ENCODE measurements at regions not wholly inside any gene's neighbourhood (a gene's known extent, or its start where the extent isn't known, plus 50 kb on each side); places are given as distances from the start of the nearest gene placed in this dataset.

DNA sequence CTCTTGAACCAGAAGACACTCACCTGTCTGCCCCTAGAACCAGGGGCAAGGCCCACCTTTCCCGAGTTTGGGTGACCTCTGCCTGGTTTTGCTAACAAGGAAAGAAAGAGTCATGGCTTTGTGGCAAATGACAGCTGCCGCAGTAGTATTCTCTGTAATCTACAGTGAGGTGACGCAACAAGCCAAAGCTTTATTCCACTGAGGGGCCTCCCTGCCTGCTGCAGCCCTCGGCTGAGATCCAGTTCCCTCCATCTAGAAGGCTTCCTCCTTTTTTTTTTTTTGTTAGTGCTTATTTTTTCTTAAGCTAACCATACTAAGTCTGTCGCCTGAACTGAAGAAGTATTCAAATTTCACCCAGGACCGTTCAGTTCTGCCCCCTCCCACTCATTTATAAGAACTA is 142.3 kb upstream of the TMCC3 start:
- Histone ChIP-seq H3K4me2 (ENCODE audit: low read length) (no peak overlapping the region), H3F3A (ENCODE audit: insufficient read depth, low read length) (no peaks in the 10 kb centered on the region), H3K79me2 (ENCODE audit: insufficient read depth, low read length) (no peaks in the 10 kb centered on the region), H3K27ac (ENCODE audit: low read depth, low read length, poor library complexity, severe bottlenecking) (no peak overlapping the region), H3K9me2 (ENCODE audit: low read depth, low read length) (no peaks in the 10 kb centered on the region), H2AFZ (ENCODE audit: low read length) (no peak overlapping the region), H3K9me3 (ENCODE audit: low read length) (no peaks in the 10 kb centered on the region), H3K36me3 (ENCODE audit: insufficient read depth, low read length) (no peaks in the 10 kb centered on the region), H4K20me1 (ENCODE audit: insufficient read depth, low read length) (no peaks in the 10 kb centered on the region), H3K4me3 (ENCODE audit: low read depth, low read length, poor library complexity, severe bottlenecking) (no peak overlapping the region), H3K27me3 (ENCODE audit: insufficient read depth, low read length) (0 out of 2 replicates have a peak, but pooled peaks cover 5% of the 10 kb centered on the region), H3K9ac (ENCODE audit: low read length) (no peak overlapping the region), H3K4me1 (ENCODE audit: insufficient read depth, low read length, severe bottlenecking) (no peaks in the 10 kb centered on the region)
- TF ChIP-seq EZH2 (IDR thresholded peaks at IDR 0.05; ENCODE audit: borderline replicate concordance, low read length) = no peak
- TF ChIP-seq, protein P1, sequence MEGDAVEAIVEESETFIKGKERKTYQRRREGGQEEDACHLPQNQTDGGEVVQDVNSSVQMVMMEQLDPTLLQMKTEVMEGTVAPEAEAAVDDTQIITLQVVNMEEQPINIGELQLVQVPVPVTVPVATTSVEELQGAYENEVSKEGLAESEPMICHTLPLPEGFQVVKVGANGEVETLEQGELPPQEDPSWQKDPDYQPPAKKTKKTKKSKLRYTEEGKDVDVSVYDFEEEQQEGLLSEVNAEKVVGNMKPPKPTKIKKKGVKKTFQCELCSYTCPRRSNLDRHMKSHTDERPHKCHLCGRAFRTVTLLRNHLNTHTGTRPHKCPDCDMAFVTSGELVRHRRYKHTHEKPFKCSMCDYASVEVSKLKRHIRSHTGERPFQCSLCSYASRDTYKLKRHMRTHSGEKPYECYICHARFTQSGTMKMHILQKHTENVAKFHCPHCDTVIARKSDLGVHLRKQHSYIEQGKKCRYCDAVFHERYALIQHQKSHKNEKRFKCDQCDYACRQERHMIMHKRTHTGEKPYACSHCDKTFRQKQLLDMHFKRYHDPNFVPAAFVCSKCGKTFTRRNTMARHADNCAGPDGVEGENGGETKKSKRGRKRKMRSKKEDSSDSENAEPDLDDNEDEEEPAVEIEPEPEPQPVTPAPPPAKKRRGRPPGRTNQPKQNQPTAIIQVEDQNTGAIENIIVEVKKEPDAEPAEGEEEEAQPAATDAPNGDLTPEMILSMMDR (IDR thresholded peaks at IDR 0.05; ENCODE audit: low read length) = no peak

DNA sequence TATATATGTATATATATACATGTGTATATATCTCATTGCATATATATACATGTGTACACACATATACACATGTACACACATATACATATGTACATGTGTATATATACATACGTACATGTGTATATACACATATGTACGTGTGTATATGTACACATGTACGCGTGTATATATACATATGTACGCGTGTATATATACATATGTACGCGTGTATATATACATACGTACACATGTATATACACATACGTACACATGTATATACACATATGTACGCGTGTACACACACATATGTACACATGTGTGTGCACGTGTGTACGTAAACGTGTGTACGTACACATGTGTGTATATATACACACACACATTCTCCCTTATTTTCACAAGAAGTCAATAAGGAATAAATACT is 141.6 kb upstream of the TMCC3 start:
- no peaks in the 10 kb centered on the region for H3F3A ChIP-seq (ENCODE audit: insufficient read depth, low read length)
- TF ChIP-seq, protein P1 (IDR thresholded peaks at IDR 0.05; ENCODE audit: low read length) = no peak
- no peak for TF ChIP-seq EZH2 (IDR thresholded peaks at IDR 0.05; ENCODE audit: borderline replicate concordance, low read length)
- H3K9me3 ChIP-seq (ENCODE audit: low read length) = no peaks in the 10 kb centered on the region
- 0 out of 2 replicates have a peak, but pooled peaks cover 5% of the 10 kb centered on the region for H3K27me3 ChIP-seq (ENCODE audit: insufficient read depth, low read length)
- no peaks in the 10 kb centered on the region for H3K4me1 ChIP-seq (ENCODE audit: insufficient read depth, low read length, severe bottlenecking)
- no peaks in the 10 kb centered on the region for H3K36me3 ChIP-seq (ENCODE audit: insufficient read depth, low read length)
- no peak overlapping the region for H3K4me3 ChIP-seq (ENCODE audit: low read depth, low read length, poor library complexity, severe bottlenecking)
- no peak overlapping the region for H3K9ac ChIP-seq (ENCODE audit: low read length)
- no peak overlapping the region for H3K27ac ChIP-seq (ENCODE audit: low read depth, low read length, poor library complexity, severe bottlenecking)
- no peaks in the 10 kb centered on the region for H4K20me1 ChIP-seq (ENCODE audit: insufficient read depth, low read length)
- no peak overlapping the region for H2AFZ ChIP-seq (ENCODE audit: low read length)
- H3K9me2 ChIP-seq (ENCODE audit: low read depth, low read length) = no peaks in the 10 kb centered on the region
- no peak overlapping the region for H3K4me2 ChIP-seq (ENCODE audit: low read length)
- H3K79me2 ChIP-seq (ENCODE audit: insufficient read depth, low read length) = no peaks in the 10 kb centered on the region

DNA sequence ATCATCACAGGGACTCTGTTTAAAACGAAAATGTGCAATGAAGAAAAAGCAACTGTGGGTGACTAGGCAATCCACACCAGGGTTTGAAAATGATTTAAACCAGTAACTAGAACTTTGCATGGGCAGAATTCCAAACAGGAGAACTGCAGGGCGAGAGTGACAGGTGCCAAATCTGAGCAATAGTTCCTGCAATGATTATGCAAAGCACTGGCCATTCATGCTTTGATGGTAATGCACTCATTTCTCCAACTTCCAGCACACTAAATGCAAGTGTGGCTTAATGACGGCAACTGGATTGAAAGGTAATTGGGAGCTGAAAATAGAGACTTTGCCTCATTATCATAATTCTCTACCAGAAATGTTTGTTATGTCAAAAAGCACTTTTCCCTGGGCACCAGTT is 140.5 kb upstream of the TMCC3 start:
- Histone ChIP-seq H3F3A (ENCODE audit: insufficient read depth, low read length) (no peaks in the 10 kb centered on the region), H3K27ac (ENCODE audit: low read depth, low read length, poor library complexity, severe bottlenecking) (no peak overlapping the region), H2AFZ (ENCODE audit: low read length) (no peak overlapping the region), H3K9me2 (ENCODE audit: low read depth, low read length) (no peaks in the 10 kb centered on the region), H3K9ac (ENCODE audit: low read length) (no peak overlapping the region), H3K4me1 (ENCODE audit: insufficient read depth, low read length, severe bottlenecking) (no peaks in the 10 kb centered on the region), H3K9me3 (ENCODE audit: low read length) (no peaks in the 10 kb centered on the region), H4K20me1 (ENCODE audit: insufficient read depth, low read length) (no peaks in the 10 kb centered on the region), H3K36me3 (ENCODE audit: insufficient read depth, low read length) (no peaks in the 10 kb centered on the region), H3K79me2 (ENCODE audit: insufficient read depth, low read length) (no peaks in the 10 kb centered on the region), H3K4me3 (ENCODE audit: low read depth, low read length, poor library complexity, severe bottlenecking) (no peak overlapping the region), H3K4me2 (ENCODE audit: low read length) (no peak overlapping the region), H3K27me3 (ENCODE audit: insufficient read depth, low read length) (0 out of 2 replicates have a peak, but pooled peaks cover 5% of the 10 kb centered on the region)
- no peak for TF ChIP-seq EZH2 (IDR thresholded peaks at IDR 0.05; ENCODE audit: borderline replicate concordance, low read length)
- TF ChIP-seq, protein P1 (IDR thresholded peaks at IDR 0.05; ENCODE audit: low read length) = no peak
